GM06990 (cell line): ENCODE measurements at regions not wholly inside any gene's neighbourhood (a gene's known extent, or its start where the extent isn't known, plus 50 kb on each side); places are given as distances from the start of the nearest gene placed in this dataset.

Source experiments
- DNase-seq: peaks from one replicate; pipeline ENCODE4 v3.0.0-alpha.2; 2011; ENCODE audit not compliant: insufficient read length; ENCODE audit errors: extremely low read depth
- H3K27me3 ChIP-seq: replicated peaks from 2 replicates; pipeline ENCODE4 v1.6.0; 2011; ENCODE audit warnings: low read length; ENCODE audit not compliant: control insufficient read depth, insufficient read depth
- H3K36me3 ChIP-seq: 2 replicates; pipeline ENCODE4 v1.5.1; 2011; ENCODE audit warnings: low read length; ENCODE audit not compliant: control insufficient read depth, insufficient read depth
- H3K4me3 ChIP-seq: replicated peaks from 2 replicates; pipeline ENCODE4 v1.5.1; 2011; ENCODE audit warnings: low read depth, mild to moderate bottlenecking, control low read depth, low read length
- CTCF ChIP-seq: IDR thresholded peaks from 2 replicates; pipeline ENCODE4 v1.5.1; 2011; ENCODE audit warnings: low read length, control low read depth, mild to moderate bottlenecking, inconsistent platforms; ENCODE audit not compliant: insufficient read depth, poor library complexity, severe bottlenecking

GRCh38 chr1:101603726-101604125 is 366.9 kb downstream of the S1PR1 start:
- Histone ChIP-seq H3K4me3 (no peak overlapping the region), H3K36me3 (no peaks in the 10 kb centered on the region), H3K27me3 (no peaks in the 10 kb centered on the region)
- no peak for DNase-seq
- no peak for TF ChIP-seq CTCF

- Histone ChIP-seq H3K27me3 (no peaks in the 10 kb centered on the region), H3K4me3 (no peak overlapping the region), H3K36me3 (no peaks in the 10 kb centered on the region)
- no peak for DNase-seq
- TF ChIP-seq CTCF: no peak
These were observed 369.1 kb downstream of the S1PR1 start for GRCh38 chr1:101605878-101606277.

- Histone ChIP-seq H3K4me3 (no peak overlapping the region), H3K27me3 (no peaks in the 10 kb centered on the region), H3K36me3 (no peaks in the 10 kb centered on the region)
- no peak for TF ChIP-seq CTCF
- no peak for DNase-seq
These were observed 376.7 kb downstream of the S1PR1 start for GRCh38 chr1:101613546-101613945.

GRCh38 chr1:101618900-101619299 is 377.8 kb downstream of the OLFM3 start:
- Histone ChIP-seq H3K36me3 (no peaks in the 10 kb centered on the region), H3K4me3 (no peak overlapping the region), H3K27me3 (no peaks in the 10 kb centered on the region)
- no peak for TF ChIP-seq CTCF
- no peak for DNase-seq

- Histone ChIP-seq H3K27me3 (no peaks in the 10 kb centered on the region), H3K4me3 (no peak overlapping the region), H3K36me3 (no peaks in the 10 kb centered on the region)
- no peak for DNase-seq
- no peak for TF ChIP-seq CTCF
These were observed 364.0 kb downstream of the OLFM3 start for GRCh38 chr1:101632548-101633272.

GRCh38 chr1:101645810-101646209 is 350.9 kb downstream of the OLFM3 start:
- no peak for TF ChIP-seq CTCF
- no peaks in the 10 kb centered on the region for H3K36me3 ChIP-seq
- no peaks in the 10 kb centered on the region; the same call in 1 of the 2 replicates for H3K27me3 ChIP-seq
- no peak overlapping the region for H3K4me3 ChIP-seq
- no peak for DNase-seq
